Skeletal muscle satellite cell (primary cell): ENCODE measurements at regions not wholly inside any gene's neighbourhood (a gene's known extent, or its start where the extent isn't known, plus 50 kb on each side); places are given as distances from the start of the nearest gene placed in this dataset.

Experiments used
- H3K27me3 ChIP-seq: 2 replicates; pipeline ENCODE4 v1.7.0; 2013; ENCODE audit warnings: low read length; ENCODE audit not compliant: control insufficient read depth, insufficient read depth
- H3K36me3 ChIP-seq: 2 replicates; pipeline ENCODE4 v1.7.0; 2013; ENCODE audit warnings: mild to moderate bottlenecking, control low read depth, low read length; ENCODE audit not compliant: insufficient read depth
- H3K4me1 ChIP-seq: 2 replicates; pipeline ENCODE4 v1.7.0; 2013; ENCODE audit warnings: low read length; ENCODE audit not compliant: control insufficient read depth, insufficient read depth
- H3K4me2 ChIP-seq: 2 replicates; pipeline ENCODE4 v1.7.0; 2013; ENCODE audit warnings: mild to moderate bottlenecking, low read length
- H3K4me3 ChIP-seq: 2 replicates; pipeline ENCODE4 v1.7.0; 2013; ENCODE audit warnings: low read length
- H3K9ac ChIP-seq: 2 replicates; pipeline ENCODE4 v1.7.0; 2013; ENCODE audit warnings: mild to moderate bottlenecking, low read depth, low read length, moderate library complexity
- H3K9me3 ChIP-seq: replicated peaks from 2 replicates; pipeline ENCODE4 v1.7.0; 2013; ENCODE audit warnings: mild to moderate bottlenecking, control low read depth, low read length

DNA sequence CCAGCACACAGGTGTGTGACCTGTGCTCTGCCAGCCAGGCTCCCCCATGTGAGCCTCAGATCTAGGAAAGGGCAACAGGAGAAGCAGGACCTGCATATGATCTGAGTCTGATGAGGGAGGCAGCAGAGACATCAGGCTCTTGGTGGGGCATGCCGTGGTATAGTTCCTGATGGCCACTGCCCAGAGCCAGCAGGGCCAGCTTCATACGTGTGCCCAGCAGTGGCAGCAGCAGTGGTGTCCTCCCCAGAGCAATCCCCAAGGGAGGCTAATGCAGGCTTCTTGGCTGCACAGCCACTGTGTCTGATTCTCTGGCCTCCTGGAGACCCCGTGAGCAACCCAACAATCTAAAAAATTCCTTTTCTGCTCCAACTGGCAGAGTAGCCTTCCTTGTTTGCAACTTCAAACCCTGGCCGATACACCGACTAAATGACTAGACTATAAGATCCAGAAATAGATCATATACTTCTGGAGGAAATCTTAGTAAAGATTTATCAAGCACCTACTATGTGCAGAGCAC is 230.6 kb upstream of the ZMIZ1 start:
- H3K4me3 ChIP-seq: no peak overlapping the region
- no peaks in the 10 kb centered on the region for H3K9me3 ChIP-seq
- no peaks in the 10 kb centered on the region for H3K36me3 ChIP-seq
- no peaks in the 10 kb centered on the region for H3K4me1 ChIP-seq
- H3K4me2 ChIP-seq: no peak overlapping the region
- H3K9ac ChIP-seq: no peak overlapping the region
- peaks cover 67% of the 10 kb centered on the region for H3K27me3 ChIP-seq

DNA sequence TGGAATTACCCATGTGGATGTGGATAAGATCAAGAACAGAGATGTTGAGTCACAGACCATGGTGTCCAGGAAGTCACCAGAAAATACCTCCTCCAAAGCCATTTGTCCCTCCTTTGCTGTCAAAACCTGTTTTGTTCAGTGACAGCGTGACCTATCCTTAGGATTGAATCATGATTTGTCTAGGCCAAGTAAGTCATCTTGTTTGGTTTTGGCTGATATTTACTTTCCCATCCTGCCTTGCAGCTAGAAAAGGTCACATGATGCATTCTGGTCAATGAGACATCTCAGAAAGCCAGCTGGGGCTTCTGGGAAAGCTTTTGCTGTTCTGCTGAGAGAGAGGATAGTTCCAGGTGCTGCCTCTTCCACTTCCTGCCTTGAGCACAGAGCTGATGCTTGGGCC is 225.3 kb upstream of the ZMIZ1 start:
- Histone ChIP-seq H3K9ac (no peak overlapping the region), H3K9me3 (no peaks in the 10 kb centered on the region), H3K4me3 (no peak overlapping the region)

DNA sequence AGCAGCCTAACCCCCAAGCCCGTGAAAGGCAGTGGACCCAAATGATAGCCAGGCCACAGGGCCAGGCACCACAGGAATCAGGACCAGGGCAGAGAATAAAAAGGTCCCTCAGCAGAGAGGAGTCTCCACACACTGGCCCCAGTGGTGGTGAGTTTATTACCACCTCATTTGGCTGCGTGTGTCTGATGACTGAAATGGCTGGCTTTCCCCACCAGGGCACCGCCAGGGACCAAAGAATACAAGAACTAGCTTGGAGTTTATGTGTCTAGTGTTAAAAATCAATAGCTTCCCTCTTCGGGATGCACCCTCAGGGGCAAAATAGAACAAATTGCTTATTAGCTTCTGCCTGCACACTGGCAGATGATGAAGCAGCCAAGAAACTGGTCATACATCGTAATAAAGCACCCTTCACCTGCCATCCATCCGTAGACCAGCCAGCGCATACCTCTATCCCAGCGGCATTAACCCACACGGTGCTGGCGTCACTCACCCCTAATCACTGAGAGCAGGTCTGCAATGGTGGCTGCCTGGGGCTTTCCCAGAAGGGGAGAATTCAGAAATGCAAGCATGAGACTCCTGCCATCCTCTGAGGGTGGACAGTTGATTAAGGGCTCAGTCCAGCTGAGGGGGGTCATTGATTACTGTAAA is 223.7 kb upstream of the ZMIZ1 start:
- Histone ChIP-seq H3K27me3 (peaks cover 62% of the 10 kb centered on the region), H3K4me1 (no peaks in the 10 kb centered on the region), H3K9me3 (no peaks in the 10 kb centered on the region), H3K4me2 (no peak overlapping the region), H3K36me3 (no peaks in the 10 kb centered on the region), H3K4me3 (no peak overlapping the region), H3K9ac (no peak overlapping the region)

More for the DNA sequence above, 225.3 kb upstream of the ZMIZ1 start:
- Histone ChIP-seq H3K4me1 (no peaks in the 10 kb centered on the region), H3K36me3 (no peaks in the 10 kb centered on the region), H3K27me3 (peaks cover 64% of the 10 kb centered on the region), H3K4me2 (no peak overlapping the region)

DNA sequence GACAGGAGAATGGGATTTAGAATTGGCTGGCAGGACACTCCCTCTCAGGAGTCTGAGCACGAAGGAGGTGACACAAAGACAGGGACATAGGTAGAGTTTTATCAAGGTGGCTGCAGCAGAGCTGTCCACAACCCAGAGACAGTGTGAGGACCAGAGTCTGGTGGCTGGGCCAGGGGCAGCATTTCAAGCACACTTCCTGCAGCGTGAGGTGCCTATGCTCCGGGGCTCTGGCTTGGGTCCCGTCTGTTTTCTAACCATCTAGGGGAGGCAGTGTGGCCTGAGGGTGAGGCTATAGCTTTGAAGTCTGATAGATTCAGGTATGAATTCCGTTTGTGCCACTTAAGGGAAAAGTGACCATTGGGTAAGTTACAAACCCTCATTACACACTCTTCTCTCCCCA is 222.7 kb upstream of the ZMIZ1 start:
- Histone ChIP-seq H3K36me3 (no peaks in the 10 kb centered on the region), H3K4me3 (no peak overlapping the region), H3K9me3 (no peaks in the 10 kb centered on the region), H3K4me2 (no peak overlapping the region), H3K9ac (no peak overlapping the region), H3K4me1 (no peaks in the 10 kb centered on the region), H3K27me3 (peaks cover 58% of the 10 kb centered on the region)

DNA sequence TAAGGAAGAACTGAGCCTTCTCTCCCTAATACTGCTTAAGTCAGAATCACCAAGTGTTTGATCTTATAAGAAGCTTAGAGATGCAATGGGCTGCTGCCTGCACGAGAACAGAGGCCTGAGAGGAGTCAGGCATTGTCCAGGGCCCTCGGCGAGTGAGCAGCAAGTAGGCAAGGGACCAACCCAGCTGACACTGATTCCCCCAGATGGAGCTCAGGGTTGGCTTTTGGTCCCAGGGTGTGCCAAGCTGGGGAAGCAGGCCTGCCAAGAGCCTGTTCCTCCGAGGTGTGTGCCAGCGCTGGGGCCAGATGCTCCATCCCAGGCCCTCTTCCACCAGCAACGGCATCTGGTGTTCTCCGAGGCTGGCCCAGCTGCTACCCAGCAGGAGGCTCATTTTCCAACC is 222.0 kb upstream of the ZMIZ1 start:
- H3K4me2 ChIP-seq: no peak overlapping the region
- no peak overlapping the region for H3K4me3 ChIP-seq
- H3K27me3 ChIP-seq: peaks cover 57% of the 10 kb centered on the region
- no peaks in the 10 kb centered on the region for H3K4me1 ChIP-seq
- H3K36me3 ChIP-seq: no peaks in the 10 kb centered on the region
- no peak overlapping the region for H3K9ac ChIP-seq
- H3K9me3 ChIP-seq: no peaks in the 10 kb centered on the region

DNA sequence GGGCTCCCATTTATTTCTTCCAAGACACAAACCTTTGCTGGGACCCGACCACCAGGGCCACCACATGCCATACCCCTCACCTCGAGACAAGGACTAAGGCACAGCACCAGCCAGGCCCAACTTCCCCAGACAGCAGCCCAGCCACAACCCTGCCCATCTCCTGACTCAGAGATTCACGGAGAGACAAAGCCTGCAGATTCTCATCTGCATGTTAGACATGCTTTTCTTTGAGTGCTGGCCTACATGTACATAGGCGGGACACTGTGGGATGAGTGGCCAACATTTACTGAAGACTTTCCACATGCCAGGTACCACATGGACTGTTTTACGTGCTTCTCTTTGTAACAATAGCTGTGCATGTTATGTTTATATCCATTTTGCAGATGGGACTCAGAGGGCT is 221.3 kb upstream of the ZMIZ1 start:
- H3K4me3 ChIP-seq: no peak overlapping the region

DNA sequence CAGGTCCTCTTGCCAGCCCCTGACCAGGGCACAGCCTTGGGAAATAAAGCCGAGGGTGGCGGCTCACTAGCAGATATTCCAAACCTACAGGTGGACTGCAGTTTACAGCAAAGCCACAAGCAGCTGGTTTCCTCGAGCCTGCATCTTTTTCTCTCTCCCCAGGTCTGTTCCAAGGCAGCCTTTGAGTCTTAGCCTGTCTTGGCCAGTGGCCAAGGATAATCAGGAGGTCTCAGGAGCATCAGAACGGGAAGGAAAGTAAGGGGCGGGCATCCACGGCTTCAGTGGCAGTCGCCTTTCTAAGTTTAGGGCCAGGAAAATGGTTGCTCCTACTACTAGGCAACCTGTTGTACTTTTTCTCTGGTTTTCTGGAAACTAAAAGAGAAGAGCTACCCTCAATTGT is 219.7 kb upstream of the ZMIZ1 start:
- no peaks in the 10 kb centered on the region for H3K36me3 ChIP-seq
- H3K27me3 ChIP-seq: peaks cover 56% of the 10 kb centered on the region
- no peaks in the 10 kb centered on the region for H3K4me1 ChIP-seq
- H3K4me2 ChIP-seq: no peak overlapping the region
- no peak overlapping the region for H3K9ac ChIP-seq
- H3K9me3 ChIP-seq: no peaks in the 10 kb centered on the region
- H3K4me3 ChIP-seq: no peak overlapping the region

More for the DNA sequence above, 221.3 kb upstream of the ZMIZ1 start:
- Histone ChIP-seq H3K27me3 (peaks cover 51% of the 10 kb centered on the region), H3K9me3 (no peaks in the 10 kb centered on the region), H3K4me2 (no peak overlapping the region), H3K36me3 (no peaks in the 10 kb centered on the region), H3K4me1 (no peaks in the 10 kb centered on the region), H3K9ac (no peak overlapping the region)

DNA sequence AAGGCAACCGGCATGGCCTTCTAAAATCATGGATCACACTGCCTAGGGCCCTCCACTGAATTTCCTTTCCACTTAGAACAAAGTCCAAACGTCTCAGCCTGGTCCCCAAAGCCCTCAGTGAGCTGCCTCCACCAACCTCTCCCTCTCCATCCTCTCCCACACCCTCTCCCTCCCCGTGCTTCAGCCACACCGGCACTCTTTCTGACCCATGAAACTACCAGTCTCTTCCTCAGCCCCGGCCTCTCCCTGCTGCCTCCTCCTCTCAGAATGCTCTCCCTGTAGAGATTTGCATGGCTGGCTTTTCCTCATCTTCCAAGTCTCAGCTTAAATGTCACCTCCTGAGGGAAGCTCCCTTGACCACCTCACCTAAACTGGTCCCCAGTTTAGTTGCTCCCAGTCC is 219.0 kb upstream of the ZMIZ1 start:
- Histone ChIP-seq H3K9me3 (no peaks in the 10 kb centered on the region), H3K27me3 (peaks cover 57% of the 10 kb centered on the region), H3K9ac (no peak overlapping the region), H3K36me3 (no peaks in the 10 kb centered on the region), H3K4me1 (no peaks in the 10 kb centered on the region), H3K4me3 (no peak overlapping the region), H3K4me2 (no peak overlapping the region)

DNA sequence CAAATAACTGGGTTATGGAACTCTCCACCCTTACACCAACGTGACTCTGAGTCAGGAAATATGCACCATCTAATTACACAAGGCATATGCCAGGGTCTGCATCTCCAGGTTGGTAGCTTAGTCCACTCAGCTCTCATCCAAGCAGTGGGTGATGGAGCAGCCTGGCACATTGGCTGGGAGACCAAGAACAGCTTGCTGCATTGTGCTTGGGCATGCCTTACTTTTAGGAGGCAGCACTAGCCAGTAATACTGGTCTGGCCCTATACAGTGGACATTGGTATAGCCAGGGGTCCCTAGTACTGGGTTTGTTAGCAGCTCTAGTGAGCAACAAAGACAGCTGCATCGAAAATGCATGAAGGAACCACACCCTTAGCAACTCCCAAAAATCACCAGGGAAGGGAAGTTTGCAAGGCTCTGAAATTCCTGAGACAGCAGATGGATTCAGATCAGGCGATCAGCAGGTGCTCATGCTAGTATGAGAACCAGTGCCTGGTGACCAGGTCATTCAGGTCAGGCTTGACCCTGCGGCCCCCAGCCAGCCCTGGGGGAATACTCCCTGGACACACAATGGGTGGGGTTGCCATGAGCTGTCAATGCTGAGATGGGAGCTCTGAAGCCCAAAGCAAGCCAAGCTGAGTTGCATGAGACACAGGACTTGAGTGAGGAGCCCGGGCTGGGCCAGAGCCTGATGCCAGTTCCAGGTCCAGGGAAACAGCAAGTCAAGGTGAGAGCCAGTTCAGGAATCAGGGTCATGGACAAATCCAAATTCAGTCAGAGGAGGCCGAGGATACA is 217.9 kb upstream of the ZMIZ1 start:
- peaks cover 50% of the 10 kb centered on the region for H3K27me3 ChIP-seq
- H3K4me1 ChIP-seq: no peaks in the 10 kb centered on the region
- no peak overlapping the region for H3K9ac ChIP-seq
- no peak overlapping the region for H3K4me2 ChIP-seq
- H3K4me3 ChIP-seq: no peak overlapping the region
- no peaks in the 10 kb centered on the region for H3K9me3 ChIP-seq
- no peaks in the 10 kb centered on the region for H3K36me3 ChIP-seq

DNA sequence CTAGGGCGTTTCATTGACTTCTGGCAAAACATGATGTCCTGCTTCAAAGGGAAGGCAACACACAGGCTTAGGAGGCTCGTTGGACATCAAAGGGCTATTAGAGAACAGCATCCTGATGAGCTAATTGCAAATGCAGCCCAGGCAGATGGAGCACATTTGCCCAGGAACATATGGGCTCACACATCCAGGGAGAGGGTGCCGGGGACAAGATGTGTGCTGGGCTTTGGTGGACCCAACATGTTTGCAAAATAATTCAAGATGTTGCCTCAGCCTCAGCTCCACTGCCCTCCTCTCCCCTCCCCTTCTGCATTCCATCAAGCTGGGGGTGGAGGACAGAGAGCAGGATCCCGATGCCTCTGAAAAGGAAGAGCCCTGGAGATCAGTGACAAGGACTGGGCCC is 217.1 kb upstream of the ZMIZ1 start:
- Histone ChIP-seq H3K4me2 (no peak overlapping the region), H3K36me3 (no peaks in the 10 kb centered on the region), H3K9ac (no peak overlapping the region), H3K9me3 (no peaks in the 10 kb centered on the region), H3K27me3 (peaks cover 50% of the 10 kb centered on the region), H3K4me3 (no peak overlapping the region), H3K4me1 (no peaks in the 10 kb centered on the region)

DNA sequence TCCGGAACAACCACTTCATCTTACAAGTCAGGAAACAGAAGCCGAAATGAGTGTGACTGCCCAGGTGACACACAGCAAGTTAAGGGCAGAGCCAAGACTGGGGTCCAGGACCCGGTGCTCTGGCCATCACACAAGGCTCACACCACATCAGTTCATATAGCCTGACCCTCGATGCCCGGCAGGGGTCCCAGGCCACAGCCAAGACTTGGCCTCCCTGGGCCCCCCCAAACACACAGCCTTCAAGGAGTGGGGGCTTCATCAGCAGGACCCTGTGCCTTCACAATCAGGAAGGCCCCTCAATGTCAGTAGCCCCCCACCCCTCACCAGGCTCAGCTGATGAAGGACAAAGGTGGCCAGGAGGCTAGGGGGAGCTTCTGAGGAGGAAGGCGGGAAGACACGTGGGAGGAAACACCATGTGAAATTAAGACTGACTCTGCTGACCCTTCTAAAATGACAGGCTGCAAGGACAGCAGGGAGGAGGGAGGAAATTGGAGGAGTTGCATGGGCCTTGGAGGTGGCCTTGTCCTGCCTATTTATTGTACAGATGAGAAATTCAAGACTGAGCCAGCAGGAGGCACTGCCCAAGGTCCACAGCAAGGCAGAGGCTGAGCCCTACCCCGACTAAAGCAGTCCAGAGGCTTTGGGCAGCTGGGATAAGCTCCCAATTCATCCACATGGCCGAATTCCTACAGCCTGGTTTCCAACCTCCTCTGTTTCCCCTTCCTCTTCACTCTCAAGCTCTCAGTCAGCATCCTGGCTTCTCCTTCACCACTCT is 216.1 kb upstream of the ZMIZ1 start:
- H3K9ac ChIP-seq: no peak overlapping the region
- no peak overlapping the region for H3K4me2 ChIP-seq
- no peaks in the 10 kb centered on the region for H3K36me3 ChIP-seq
- no peak overlapping the region for H3K4me3 ChIP-seq
- no peaks in the 10 kb centered on the region for H3K4me1 ChIP-seq
- H3K27me3 ChIP-seq: peaks cover 50% of the 10 kb centered on the region
- H3K9me3 ChIP-seq: no peaks in the 10 kb centered on the region
